ENCODE measurements at regions not wholly inside any gene's neighbourhood (a gene's known extent, or its start where the extent isn't known, plus 50 kb on each side); places are given as distances from the start of the nearest gene placed in this dataset.

DNA sequence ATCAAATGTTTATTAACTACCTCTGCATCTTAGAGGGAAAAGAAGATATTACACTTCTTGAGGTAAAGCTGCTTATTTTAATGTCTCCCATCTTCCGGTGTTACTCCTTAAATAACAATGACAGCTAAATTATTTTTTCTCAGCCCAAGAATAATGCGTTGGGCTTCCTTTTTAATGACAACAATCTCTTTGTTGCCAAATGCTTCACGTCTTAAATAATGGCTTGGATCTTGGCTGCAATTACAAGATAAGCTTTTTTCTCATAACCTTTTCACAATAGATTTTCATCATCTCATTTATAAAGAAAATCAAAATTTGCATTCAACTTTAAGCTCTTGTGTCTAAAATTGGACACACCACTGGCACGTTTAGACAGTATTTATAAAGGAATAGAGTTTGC, 89.2 kb upstream of the COL8A1 start:
- TF ChIP-seq, protein P1, sequence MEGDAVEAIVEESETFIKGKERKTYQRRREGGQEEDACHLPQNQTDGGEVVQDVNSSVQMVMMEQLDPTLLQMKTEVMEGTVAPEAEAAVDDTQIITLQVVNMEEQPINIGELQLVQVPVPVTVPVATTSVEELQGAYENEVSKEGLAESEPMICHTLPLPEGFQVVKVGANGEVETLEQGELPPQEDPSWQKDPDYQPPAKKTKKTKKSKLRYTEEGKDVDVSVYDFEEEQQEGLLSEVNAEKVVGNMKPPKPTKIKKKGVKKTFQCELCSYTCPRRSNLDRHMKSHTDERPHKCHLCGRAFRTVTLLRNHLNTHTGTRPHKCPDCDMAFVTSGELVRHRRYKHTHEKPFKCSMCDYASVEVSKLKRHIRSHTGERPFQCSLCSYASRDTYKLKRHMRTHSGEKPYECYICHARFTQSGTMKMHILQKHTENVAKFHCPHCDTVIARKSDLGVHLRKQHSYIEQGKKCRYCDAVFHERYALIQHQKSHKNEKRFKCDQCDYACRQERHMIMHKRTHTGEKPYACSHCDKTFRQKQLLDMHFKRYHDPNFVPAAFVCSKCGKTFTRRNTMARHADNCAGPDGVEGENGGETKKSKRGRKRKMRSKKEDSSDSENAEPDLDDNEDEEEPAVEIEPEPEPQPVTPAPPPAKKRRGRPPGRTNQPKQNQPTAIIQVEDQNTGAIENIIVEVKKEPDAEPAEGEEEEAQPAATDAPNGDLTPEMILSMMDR (conservative IDR thresholded peaks at IDR 0.05; ENCODE audit: low read length): no peak
- no peak for TF ChIP-seq EZH2phosphoT487 (IDR thresholded peaks at IDR 0.05; ENCODE audit: borderline replicate concordance, low read depth, low read length)
